GM12891 (cell line): ENCODE measurements at regions not wholly inside any gene's neighbourhood (a gene's known extent, or its start where the extent isn't known, plus 50 kb on each side); places are given as distances from the start of the nearest gene placed in this dataset.

Experiments used
- DNase-seq: peaks from one replicate; pipeline ENCODE4 v3.0.0; 2011; ENCODE audit warnings: low spot score; ENCODE audit not compliant: insufficient read length
- FAIRE-seq: peaks from 2 replicates; lab custom pipeline; 2011; peaks lifted over from hg19 to GRCh38; lab: Jason Lieb, UNC
- PAX5 ChIP-seq: IDR thresholded peaks from 2 replicates; pipeline ENCODE4 v1.6.1; 2011; ENCODE audit warnings: low read length, moderate library complexity, mild to moderate bottlenecking; ENCODE audit not compliant: insufficient read depth, severe bottlenecking
- POLR2A ChIP-seq: IDR thresholded peaks from 2 replicates; pipeline ENCODE4 v1.6.1; 2011; ENCODE audit warnings: low read depth, low read length, control low read depth
- POLR2AphosphoS5 ChIP-seq: IDR thresholded peaks from 2 replicates; pipeline ENCODE4 v1.6.1; 2011; ENCODE audit warnings: low read depth, low read length, control low read depth
- POU2F2 ChIP-seq: IDR thresholded peaks from 2 replicates; pipeline ENCODE4 v1.6.1; 2011; ENCODE audit warnings: low read depth, mild to moderate bottlenecking, control low read depth, low read length, moderate library complexity
- SPI1 ChIP-seq: IDR thresholded peaks from 2 replicates; pipeline ENCODE4 v1.6.1; 2011; ENCODE audit warnings: low read depth, low read length, control low read depth
- TAF1 ChIP-seq: IDR thresholded peaks from 2 replicates; pipeline ENCODE4 v1.6.1; 2011; ENCODE audit warnings: low read depth, low read length, control low read depth

GRCh38 chr3:164224126-164224525 is 854.2 kb downstream of the SI start:
- TF ChIP-seq POU2F2 (no peak), POLR2A (no peak), SPI1 (no peak)
- no peak for DNase-seq
- no peak for FAIRE-seq

- no peak for FAIRE-seq
- no peak for TF ChIP-seq POLR2A
- TF ChIP-seq POLR2AphosphoS5, result no peak
- no peak for TF ChIP-seq POU2F2
- no peak for TF ChIP-seq SPI1
- TF ChIP-seq PAX5, result no peak
- no peak for TF ChIP-seq TAF1
- no peak for DNase-seq
These were observed 856.1 kb downstream of the SI start for GRCh38 chr3:164222197-164222596.

- DNase-seq, result no peak
- no peak for FAIRE-seq
- no peak for TF ChIP-seq PAX5
- no peak for TF ChIP-seq SPI1
- TF ChIP-seq TAF1, result no peak
- no peak for TF ChIP-seq POU2F2
- no peak for TF ChIP-seq POLR2A
- no peak for TF ChIP-seq POLR2AphosphoS5
These were observed 857.0 kb downstream of the SI start for GRCh38 chr3:164221297-164221696.

GRCh38 chr3:164209363-164209762 is 868.9 kb downstream of the SI start:
- DNase-seq (no peak), FAIRE-seq (no peak)
- TF ChIP-seq SPI1 (no peak), POLR2A (no peak)

- no peak for TF ChIP-seq POU2F2
- no peak for TF ChIP-seq TAF1
- TF ChIP-seq POLR2AphosphoS5, result no peak
- TF ChIP-seq POLR2A, result no peak
- TF ChIP-seq SPI1, result no peak
- no peak for TF ChIP-seq PAX5
- no peak for FAIRE-seq
- no peak for DNase-seq
These were observed 869.5 kb downstream of the SI start for GRCh38 chr3:164208821-164209220.

- FAIRE-seq (no peak), DNase-seq (no peak)
- no peak for TF ChIP-seq PAX5
- TF ChIP-seq POU2F2, result no peak
- TF ChIP-seq POLR2A, result no peak
- TF ChIP-seq POLR2AphosphoS5, result no peak
- TF ChIP-seq SPI1, result no peak
These were observed 870.2 kb downstream of the SI start for GRCh38 chr3:164208048-164208447.

GRCh38 chr3:164200053-164200823 is 878.1 kb downstream of the SI start:
- no peak for FAIRE-seq
- TF ChIP-seq SPI1 (no peak), PAX5 (no peak)
- DNase-seq, result no peak

GRCh38 chr3:164196477-164196876 is 881.8 kb downstream of the SI start:
- TF ChIP-seq PAX5 (no peak), POLR2AphosphoS5 (no peak), POLR2A (no peak)
- DNase-seq (no peak), FAIRE-seq (no peak)

GRCh38 chr3:164194842-164195241 is 883.5 kb downstream of the SI start:
- TF ChIP-seq POU2F2 (no peak), POLR2A (no peak), SPI1 (no peak), PAX5 (no peak), TAF1 (no peak), POLR2AphosphoS5 (no peak)
- no peak for FAIRE-seq
- no peak for DNase-seq

- FAIRE-seq (no peak), DNase-seq (no peak)
- TF ChIP-seq POU2F2, result no peak
- TF ChIP-seq POLR2AphosphoS5, result no peak
These were observed 885.3 kb downstream of the SI start for GRCh38 chr3:164192974-164193373.

GRCh38 chr3:164190566-164190965 is 887.7 kb downstream of the SI start:
- DNase-seq, result no peak
- TF ChIP-seq SPI1 (no peak), POLR2A (no peak), POU2F2 (no peak), TAF1 (no peak), POLR2AphosphoS5 (no peak), PAX5 (no peak)
- no peak for FAIRE-seq
